ENCODE measurements at regions not wholly inside any gene's neighbourhood (a gene's known extent, or its start where the extent isn't known, plus 50 kb on each side); places are given as distances from the start of the nearest gene placed in this dataset.

DNA sequence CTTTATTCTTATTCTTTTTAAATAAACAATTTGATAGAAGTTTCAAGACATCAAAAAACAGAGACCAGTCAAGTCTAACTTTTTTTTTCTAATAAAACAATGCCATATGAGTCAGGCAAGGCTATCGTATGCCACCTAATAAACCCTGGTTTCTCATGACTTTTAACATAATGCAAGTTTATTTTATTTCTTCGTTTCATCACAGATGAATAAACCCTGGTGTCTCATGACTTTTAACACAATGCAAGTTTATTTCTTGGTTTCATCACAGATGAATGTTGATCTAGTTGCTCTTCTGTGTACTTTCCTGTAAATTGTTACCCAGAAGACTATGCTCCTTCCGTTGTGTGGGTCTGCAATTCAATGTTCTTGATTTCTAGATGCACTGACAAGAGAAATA is 905.4 kb downstream of the ROBO2 start:
- no peak for DNase-seq (ENCODE audit: low read depth in 4 of 4, low spot score in 3 of 4)

- DNase-seq (ENCODE audit: low read depth in 4 of 4, low spot score in 3 of 4): no peak
Measured at GRCh38 chr3:77947671-77948070, 907.8 kb downstream of the ROBO2 start.

DNA sequence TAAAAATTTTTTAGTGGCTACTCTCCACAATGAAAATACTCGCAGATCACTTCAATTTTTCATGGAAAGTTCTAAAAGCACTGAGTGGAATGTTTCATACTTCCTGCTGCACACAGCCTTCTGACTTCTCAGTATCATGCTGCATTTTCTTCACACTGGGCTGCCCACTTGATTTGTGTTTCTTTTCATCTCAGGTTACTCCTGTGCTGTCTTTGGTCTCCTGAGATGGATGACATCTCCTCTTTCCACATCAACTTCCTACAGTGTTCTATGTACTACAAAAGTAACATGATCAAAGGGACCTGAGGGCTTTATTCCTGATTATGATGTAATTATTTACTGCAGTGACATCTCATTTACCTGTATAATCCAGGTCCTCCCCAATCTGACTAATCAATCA is 927.7 kb downstream of the ROBO2 start:
- DNase-seq (ENCODE audit: low read depth in 4 of 4, low spot score in 3 of 4): peak in 3 of 4 donors; percentile 22 to 57 (median 38)

DNA sequence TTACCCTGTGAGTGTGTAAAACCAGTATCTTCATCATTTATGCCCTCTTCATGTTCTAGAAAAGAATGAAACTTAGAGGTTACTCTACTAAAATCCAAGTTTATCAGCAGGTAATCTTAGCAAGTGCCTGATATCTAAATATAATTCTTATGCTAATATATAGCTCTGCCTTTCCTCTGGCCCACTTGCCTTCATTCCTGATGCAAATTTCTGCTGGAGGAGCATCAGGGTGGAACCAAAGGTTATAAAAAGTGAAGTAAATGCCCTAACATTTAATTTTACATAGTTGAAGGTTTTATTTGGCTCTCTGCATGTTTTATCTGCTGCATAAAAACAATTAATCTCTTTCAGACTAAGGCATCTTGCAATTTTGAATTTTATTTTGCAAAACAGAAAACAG is 936.2 kb downstream of the ROBO2 start:
- no peak for DNase-seq (ENCODE audit: low read depth in 4 of 4, low spot score in 3 of 4)

DNA sequence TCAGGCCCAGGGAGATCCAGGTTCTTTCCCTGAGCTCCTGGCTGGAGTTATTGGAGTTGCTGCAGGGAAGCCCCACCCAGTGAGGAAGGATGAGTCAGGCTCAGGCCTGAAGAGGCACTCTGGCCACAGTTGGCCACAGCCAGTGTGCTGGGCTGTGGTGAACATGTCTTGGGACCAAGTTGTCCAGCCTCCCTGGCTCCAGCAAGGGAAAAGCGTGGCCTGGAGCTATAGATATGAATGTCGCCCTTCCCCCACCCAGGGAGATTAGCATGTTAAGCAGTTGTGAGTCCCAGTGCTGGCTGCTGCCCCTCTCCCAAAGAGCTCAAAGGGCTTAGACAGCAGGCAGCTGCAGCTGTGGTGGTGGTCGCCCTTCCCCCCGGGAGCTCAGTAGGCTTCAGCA is 963.2 kb downstream of the ROBO2 start:
- DNase-seq (ENCODE audit: low read depth in 4 of 4, low spot score in 3 of 4): no peak

GRCh38 chr3:78004571-78004970 is 964.7 kb downstream of the ROBO2 start:
- peak in 2 of 4 donors; percentile 27 to 55 for DNase-seq (ENCODE audit: low read depth in 4 of 4, low spot score in 3 of 4)

- DNase-seq (ENCODE audit: low read depth in 4 of 4, low spot score in 3 of 4): no peak
Measured at GRCh38 chr3:78013653-78014052, 973.8 kb downstream of the ROBO2 start.

DNA sequence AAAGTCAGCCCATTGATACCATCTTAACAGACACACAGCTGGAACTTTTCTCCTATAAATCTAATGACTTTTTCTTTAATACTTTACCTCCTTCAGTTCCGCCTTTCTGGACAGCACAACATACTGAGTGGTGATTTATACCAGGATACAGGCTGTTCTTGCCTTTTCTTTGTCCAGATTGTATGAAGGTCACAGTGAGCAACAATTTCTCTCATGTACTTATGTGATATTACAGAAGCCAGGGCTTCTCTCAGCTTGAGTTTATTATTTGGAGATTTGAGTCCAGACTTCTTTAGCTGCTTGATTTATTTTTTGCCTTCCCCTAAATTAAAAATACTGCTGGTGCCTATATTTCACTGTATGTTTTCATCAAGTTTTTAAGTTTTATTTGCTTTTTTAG is 976.0 kb downstream of the ROBO2 start:
- DNase-seq (ENCODE audit: low read depth in 4 of 4, low spot score in 3 of 4): peak in 2 of 4 donors; percentile 41 to 55

DNA sequence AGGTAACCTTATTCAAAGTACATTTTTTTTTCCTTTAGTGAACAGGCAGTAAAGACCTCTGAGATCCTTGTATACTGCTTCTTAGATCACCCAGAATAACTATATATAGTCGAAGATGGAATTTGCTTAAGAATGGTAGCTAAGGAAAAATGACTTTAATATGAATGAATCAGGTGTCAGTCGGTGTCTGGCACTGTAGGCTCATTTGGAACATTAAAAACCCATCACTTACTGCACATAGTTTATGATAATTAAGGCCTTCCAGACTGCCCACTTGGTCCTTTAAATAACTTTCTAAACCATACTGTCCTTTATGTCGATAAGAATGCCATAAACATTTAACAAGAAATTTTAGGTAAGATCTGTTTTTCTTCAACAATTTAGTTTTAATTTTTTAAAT is 981.8 kb downstream of the ROBO2 start:
- no peak for DNase-seq (ENCODE audit: low read depth in 4 of 4, low spot score in 3 of 4)

- no peak for DNase-seq (ENCODE audit: low read depth in 4 of 4, low spot score in 3 of 4)
Measured at GRCh38 chr3:78022232-78022631, 982.3 kb downstream of the ROBO2 start.

- DNase-seq (ENCODE audit: low read depth in 4 of 4, low spot score in 3 of 4): no peak
Measured at GRCh38 chr3:78023257-78023656, 983.4 kb downstream of the ROBO2 start.

GRCh38 chr3:78025916-78026315 is 986.0 kb downstream of the ROBO2 start:
- no peak for DNase-seq (ENCODE audit: low read depth in 4 of 4, low spot score in 3 of 4)

DNA sequence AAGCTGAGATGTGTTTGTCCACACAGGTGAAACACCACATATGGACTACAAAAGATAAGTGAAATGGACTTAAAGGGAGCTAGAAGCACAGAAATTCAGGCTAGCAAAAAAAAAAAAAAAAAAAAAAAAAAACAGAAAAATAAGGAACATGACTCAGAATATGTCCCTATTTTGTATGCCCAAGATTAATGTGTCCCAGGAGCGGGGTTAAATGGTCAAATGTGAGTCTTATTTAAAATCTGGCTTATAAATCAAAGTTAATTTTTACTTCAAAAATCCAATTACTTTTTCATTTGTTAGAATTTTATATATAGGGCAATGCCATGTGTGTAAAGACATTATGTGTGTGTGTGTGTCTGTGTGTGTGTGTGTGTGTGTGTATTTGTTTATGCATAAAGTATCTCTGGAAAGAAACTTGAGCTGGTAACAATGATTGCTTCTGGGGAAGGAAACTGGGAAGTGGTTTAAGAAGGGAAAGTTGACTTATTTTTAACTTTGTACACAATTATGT is 986.5 kb downstream of the ROBO2 start:
- DNase-seq (ENCODE audit: low read depth in 4 of 4, low spot score in 3 of 4): no peak

DNA sequence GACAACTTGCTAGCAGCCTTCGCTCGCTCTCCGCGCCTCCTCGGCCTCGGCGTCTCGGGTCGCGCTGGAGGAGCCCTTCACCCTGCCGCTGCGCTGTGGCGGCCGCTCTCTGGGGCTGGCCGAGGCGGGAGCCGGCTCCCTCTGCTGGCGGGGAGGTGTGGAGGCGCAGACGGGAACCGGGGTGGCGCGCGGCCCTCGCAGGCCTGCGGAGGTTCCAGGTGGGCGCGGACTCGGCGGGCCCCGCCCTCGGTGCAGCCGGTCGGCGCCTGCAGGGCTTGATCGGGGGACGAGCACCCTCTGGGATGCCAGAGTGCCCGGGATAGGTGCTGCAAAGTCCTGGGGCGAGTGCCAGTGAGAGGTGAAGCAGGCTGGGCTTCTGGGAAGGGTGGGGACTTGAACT is 989.9 kb downstream of the ROBO2 start:
- DNase-seq (ENCODE audit: low read depth in 4 of 4, low spot score in 3 of 4): no peak

DNA sequence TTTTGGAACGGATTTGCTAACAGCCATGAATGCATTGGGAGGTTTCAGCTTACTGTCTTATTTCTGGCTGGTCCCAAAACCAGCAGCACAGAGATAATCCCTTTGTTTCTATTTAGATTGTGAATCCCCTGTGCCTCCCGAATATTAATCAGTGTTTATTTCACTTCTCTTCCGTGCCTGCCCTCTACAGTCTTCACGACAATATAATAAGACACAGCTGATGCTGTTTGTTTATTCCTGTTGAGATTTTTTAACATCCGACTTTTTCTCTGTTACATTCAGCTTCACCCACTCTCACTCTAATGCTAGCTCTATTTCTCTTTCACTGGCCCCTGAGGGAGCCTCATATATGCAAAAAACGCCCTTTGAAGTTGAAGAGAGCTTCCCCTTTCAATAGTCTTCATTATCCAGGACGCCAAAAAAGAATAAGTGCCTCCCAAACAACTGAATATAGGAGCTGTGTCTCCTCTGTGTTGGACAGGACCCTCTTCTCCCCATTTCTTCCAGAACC is 995.3 kb downstream of the ROBO2 start:
- DNase-seq (ENCODE audit: low read depth in 4 of 4, low spot score in 3 of 4): no peak

- DNase-seq (ENCODE audit: low read depth in 4 of 4, low spot score in 3 of 4): no peak
Measured at GRCh38 chr3:78041486-78041885, 1001.6 kb downstream of the ROBO2 start.

DNA sequence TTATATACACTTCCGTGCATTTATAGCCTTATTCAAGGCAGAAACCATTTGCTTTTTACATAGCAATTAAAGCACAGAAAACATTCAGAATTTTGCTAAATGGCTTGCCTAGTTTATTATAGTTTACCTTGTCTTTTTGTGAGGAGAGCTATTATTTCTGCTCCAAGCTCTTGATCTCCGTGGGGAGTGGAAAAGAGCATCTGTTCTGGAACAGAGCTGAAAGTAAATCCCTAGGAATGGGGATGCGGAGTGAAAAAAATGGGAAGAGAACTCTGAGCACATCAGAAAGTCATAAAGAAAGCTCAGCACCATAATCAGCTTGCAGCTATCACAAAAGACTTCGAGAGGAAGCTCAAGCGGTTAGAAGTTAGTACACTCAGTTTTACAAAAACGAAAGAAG is 1006.7 kb downstream of the ROBO2 start:
- no peak for DNase-seq (ENCODE audit: low read depth in 4 of 4, low spot score in 3 of 4)

DNA sequence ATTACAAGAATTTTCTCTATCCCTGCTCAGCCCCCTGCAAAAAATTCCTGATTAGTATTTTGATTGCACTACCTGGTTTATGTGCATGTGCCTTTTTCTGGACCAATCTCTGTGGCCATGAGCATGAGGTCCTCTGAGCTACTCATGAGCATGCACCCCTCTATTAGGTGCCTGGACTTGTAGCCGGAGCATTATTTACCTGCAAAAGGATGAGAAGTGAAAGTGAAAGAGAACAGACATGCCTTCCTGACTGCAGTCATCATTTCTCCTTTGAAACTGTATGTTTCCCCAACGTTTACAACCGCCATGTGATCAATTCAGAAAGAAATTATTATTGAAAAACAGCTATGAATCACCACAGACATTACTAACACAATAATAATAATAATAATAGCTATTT is 1008.8 kb downstream of the ROBO2 start:
- DNase-seq (ENCODE audit: low read depth in 4 of 4, low spot score in 3 of 4): no peak

DNA sequence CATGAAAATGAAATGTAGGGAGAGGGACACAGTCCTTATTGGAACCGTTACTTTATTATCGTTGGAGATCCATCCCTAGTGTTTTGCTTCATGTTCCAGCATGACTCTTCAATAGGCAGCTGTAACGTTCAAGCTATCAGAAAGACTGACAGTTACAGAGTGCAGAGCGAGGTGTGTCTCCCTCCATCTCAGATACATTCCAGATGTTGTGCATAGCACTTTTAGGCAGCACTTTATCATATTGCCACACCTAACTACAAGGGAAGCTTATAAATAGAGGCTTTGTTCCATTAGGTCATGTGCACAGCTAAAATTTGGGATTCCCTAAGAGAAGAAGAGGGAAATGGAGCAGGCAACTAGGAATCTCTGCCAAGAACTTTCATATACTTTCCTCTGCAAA is 1009.6 kb downstream of the ROBO2 start:
- no peak for DNase-seq (ENCODE audit: low read depth in 4 of 4, low spot score in 3 of 4)

DNA sequence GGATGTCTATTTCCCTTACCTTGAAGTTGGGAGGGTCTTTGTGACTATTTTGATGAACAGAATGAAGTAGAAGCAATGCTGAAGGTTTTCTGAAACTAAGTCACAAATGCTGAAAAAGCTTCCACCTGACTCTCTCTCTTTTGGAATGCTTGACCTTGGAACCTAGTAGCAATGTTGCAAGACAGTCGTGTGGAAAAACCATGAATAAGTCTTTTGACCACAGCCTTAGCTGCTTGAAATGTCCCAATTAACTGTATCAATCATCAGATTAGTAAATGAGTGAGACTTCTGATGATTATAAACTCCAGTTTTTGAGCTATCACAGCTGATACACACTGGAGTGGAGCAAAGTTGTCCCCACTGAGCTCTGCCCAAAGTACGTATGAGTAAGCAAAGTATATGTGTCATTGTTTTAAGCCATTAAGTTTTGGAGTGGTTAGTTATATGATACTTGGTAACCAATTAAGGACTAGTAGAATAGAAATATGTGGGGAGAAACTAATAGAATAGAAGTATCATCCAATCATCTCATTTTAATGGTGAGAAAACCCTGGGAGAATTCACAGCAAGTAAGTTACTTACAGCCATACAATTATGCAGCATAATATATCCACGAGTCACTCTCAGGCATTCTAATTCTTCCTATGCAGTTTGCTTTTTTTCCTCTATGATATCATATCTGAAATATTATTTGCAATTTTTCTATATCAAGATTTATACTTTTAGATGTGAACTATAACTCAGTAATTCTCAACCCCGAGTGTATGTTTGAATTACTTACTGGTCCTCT is 1010.6 kb downstream of the ROBO2 start:
- no peak for DNase-seq (ENCODE audit: low read depth in 4 of 4, low spot score in 3 of 4)

DNA sequence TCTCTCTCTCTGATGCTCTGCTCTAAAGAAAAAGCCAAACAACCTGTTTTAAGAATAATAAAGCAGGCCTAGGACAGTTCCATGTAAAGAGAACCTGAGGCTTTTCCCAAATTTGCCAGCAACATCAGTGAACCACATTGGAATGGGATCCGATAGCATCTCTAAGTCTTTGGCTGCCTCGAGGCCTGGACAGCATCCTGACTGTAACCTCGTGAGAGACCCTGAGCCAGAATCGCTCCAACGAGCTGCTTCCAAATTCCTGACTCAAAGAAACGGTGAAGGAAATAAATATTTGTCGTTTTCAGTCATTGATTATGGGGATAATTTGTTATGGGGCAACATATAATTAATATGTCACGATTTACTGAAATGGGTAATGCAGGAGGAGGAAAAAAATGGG is 1012.8 kb downstream of the ROBO2 start:
- DNase-seq (ENCODE audit: low read depth in 4 of 4, low spot score in 3 of 4): no peak

DNA sequence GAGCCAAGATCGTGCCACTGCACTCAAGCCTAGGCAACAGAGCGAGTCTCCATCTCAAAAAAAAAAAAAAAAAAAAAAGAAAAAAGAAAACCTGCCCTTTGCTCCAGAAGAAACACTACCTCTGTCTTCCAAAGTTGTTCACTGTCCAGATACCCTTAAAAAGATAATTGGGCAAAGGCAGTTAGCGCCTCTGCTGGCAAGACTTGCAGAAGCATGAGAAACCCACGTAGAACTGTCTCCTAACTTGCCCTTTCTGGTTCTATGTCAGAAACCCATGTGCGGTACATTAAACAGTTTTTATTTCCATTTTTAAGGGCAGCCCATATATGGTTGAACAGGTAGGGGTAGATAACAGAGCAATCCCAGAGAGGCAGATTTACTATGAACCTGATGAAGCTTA is 1026.4 kb downstream of the ROBO2 start:
- no peak for DNase-seq (ENCODE audit: low read depth in 4 of 4, low spot score in 3 of 4)
